ENCODE measurements at regions not wholly inside any gene's neighbourhood (a gene's known extent, or its start where the extent isn't known, plus 50 kb on each side); places are given as distances from the start of the nearest gene placed in this dataset.

- no peak for DNase-seq (ENCODE audit: low read depth)
- TF ChIP-seq CTCF (conservative IDR thresholded peaks at IDR 0.05; ENCODE audit: control insufficient read depth, insufficient read depth, low read depth, low read length), result no peak
- no peak overlapping the region for H3K4me3 ChIP-seq (ENCODE audit: control insufficient read depth, low read depth, low read length)
Measured at GRCh38 chr3:19093084-19093483, 55.2 kb upstream of the KCNH8 start.

- no peak overlapping the region for H3K4me3 ChIP-seq (ENCODE audit: control insufficient read depth, low read depth, low read length)
- no peak for DNase-seq (ENCODE audit: low read depth)
- no peak for TF ChIP-seq CTCF (conservative IDR thresholded peaks at IDR 0.05; ENCODE audit: control insufficient read depth, insufficient read depth, low read depth, low read length)
Measured at GRCh38 chr3:19077388-19077787, 70.9 kb upstream of the KCNH8 start.

GRCh38 chr3:19075037-19075436, 73.3 kb upstream of the KCNH8 start:
- no peak for DNase-seq (ENCODE audit: low read depth)
- TF ChIP-seq CTCF (conservative IDR thresholded peaks at IDR 0.05; ENCODE audit: control insufficient read depth, insufficient read depth, low read depth, low read length), result no peak
- H3K4me3 ChIP-seq (ENCODE audit: control insufficient read depth, low read depth, low read length), result no peak overlapping the region

- TF ChIP-seq CTCF (conservative IDR thresholded peaks at IDR 0.05; ENCODE audit: control insufficient read depth, insufficient read depth, low read depth, low read length), result no peak
- H3K4me3 ChIP-seq (ENCODE audit: control insufficient read depth, low read depth, low read length), result no peak overlapping the region
- no peak for DNase-seq (ENCODE audit: low read depth)
Measured at GRCh38 chr3:19074257-19074900, 73.9 kb upstream of the KCNH8 start.

GRCh38 chr3:19073341-19074105, 74.8 kb upstream of the KCNH8 start:
- no peak for DNase-seq (ENCODE audit: low read depth)
- H3K4me3 ChIP-seq (ENCODE audit: control insufficient read depth, low read depth, low read length), result no peak overlapping the region
- no peak for TF ChIP-seq CTCF (conservative IDR thresholded peaks at IDR 0.05; ENCODE audit: control insufficient read depth, insufficient read depth, low read depth, low read length)

- no peak overlapping the region for H3K4me3 ChIP-seq (ENCODE audit: control insufficient read depth, low read depth, low read length)
- no peak for TF ChIP-seq CTCF (conservative IDR thresholded peaks at IDR 0.05; ENCODE audit: control insufficient read depth, insufficient read depth, low read depth, low read length)
- peak; percentile 1 for DNase-seq (ENCODE audit: low read depth)
Measured at GRCh38 chr3:19070325-19070724, 78.0 kb upstream of the KCNH8 start.
